Neural progenitor cell (in vitro differentiated cells): ENCODE measurements at regions not wholly inside any gene's neighbourhood (a gene's known extent, or its start where the extent isn't known, plus 50 kb on each side); places are given as distances from the start of the nearest gene placed in this dataset.

ENCODE experiments used
- DNase-seq: peaks from one replicate; pipeline ENCODE4 v3.0.0-alpha.2; 2016; ENCODE audit warnings: low spot score
- H2AFZ ChIP-seq: fragments of 200-600 bp; sonication (generic); replicated peaks from 2 replicates; pipeline ENCODE4 v1.6.1; 2016; ENCODE audit warnings: antibody characterized with exemption
- H3F3A ChIP-seq: fragments of 200-600 bp; sonication (generic); 2 replicates; pipeline ENCODE4 v1.6.1; 2016; ENCODE audit warnings: antibody characterized with exemption, low read depth
- H3K27ac ChIP-seq: fragments of 200-600 bp; sonication (generic); 2 replicates; pipeline ENCODE4 v1.5.1; 2016; ENCODE audit warnings: mild to moderate bottlenecking
- H3K27me3 ChIP-seq: fragments of 200-600 bp; sonication (generic); 2 replicates; pipeline ENCODE4 v1.6.1; 2016; ENCODE audit warnings: mild to moderate bottlenecking, moderate library complexity
- H3K36me3 ChIP-seq: fragments of 200-600 bp; sonication (generic); 2 replicates; pipeline ENCODE4 v1.5.1; 2016
- H3K4me1 ChIP-seq: fragments of 200-600 bp; sonication (generic); 2 replicates; pipeline ENCODE4 v1.6.1; 2016; ENCODE audit warnings: mixed run types
- H3K4me2 ChIP-seq: fragments of 200-600 bp; sonication (generic); 2 replicates; pipeline ENCODE4 v1.6.1; 2016
- H3K4me3 ChIP-seq: fragments of 200-600 bp; sonication (generic); 2 replicates; pipeline ENCODE4 v1.5.1; 2016
- H3K79me2 ChIP-seq: fragments of 200-600 bp; sonication (generic); 2 replicates; pipeline ENCODE4 v1.6.1; 2016; ENCODE audit warnings: low read depth
- H3K9ac ChIP-seq: fragments of 200-600 bp; sonication (generic); 2 replicates; pipeline ENCODE4 v1.6.1; 2016
- H3K9me3 ChIP-seq: fragments of 200-600 bp; sonication (generic); 2 replicates; pipeline ENCODE4 v1.5.1; 2016; ENCODE audit warnings: low read depth
- H4K20me1 ChIP-seq: fragments of 200-600 bp; sonication (generic); 2 replicates; pipeline ENCODE4 v1.6.1; 2016; ENCODE audit warnings: low read depth
- H3K27ac Mint-ChIP-seq: 3 replicates; pipeline ENCODE4 v1.8.0; 2021; ENCODE audit warnings: mixed read lengths
- H3K27me3 Mint-ChIP-seq: 2 replicates; pipeline ENCODE4 v1.8.0; 2022; ENCODE audit warnings: low read depth, mild to moderate bottlenecking, inconsistent platforms, moderate library complexity, mixed read lengths; ENCODE audit not compliant: insufficient read depth
- H3K36me3 Mint-ChIP-seq: 3 replicates; pipeline ENCODE4 v1.8.0; 2021; ENCODE audit warnings: mixed read lengths
- H3K4me1 Mint-ChIP-seq: 3 replicates; pipeline ENCODE4 v1.8.0; 2021; ENCODE audit warnings: mixed read lengths
- H3K4me3 Mint-ChIP-seq: 3 replicates; pipeline ENCODE4 v1.8.0; 2021; ENCODE audit warnings: mild to moderate bottlenecking, moderate library complexity, mixed read lengths
- H3K9me3 Mint-ChIP-seq: 3 replicates; pipeline ENCODE4 v1.8.0; 2020; ENCODE audit warnings: mixed read lengths
- CTCF ChIP-seq: fragments of 200-600 bp; sonication (generic); IDR thresholded peaks from 2 replicates; pipeline ENCODE4 v1.5.1; 2017; ENCODE audit warnings: antibody characterized with exemption, mild to moderate bottlenecking
- EZH2 ChIP-seq: fragments of 200-600 bp; sonication (generic); IDR thresholded peaks from 2 replicates; pipeline ENCODE4 v1.6.1; 2017; ENCODE audit warnings: antibody characterized with exemption, mild to moderate bottlenecking, moderate library complexity
- EZH2phosphoT487 ChIP-seq: fragments of 200-600 bp; sonication (generic); IDR thresholded peaks from 2 replicates; pipeline ENCODE4 v1.6.1; 2017; ENCODE audit warnings: antibody characterized with exemption

DNA sequence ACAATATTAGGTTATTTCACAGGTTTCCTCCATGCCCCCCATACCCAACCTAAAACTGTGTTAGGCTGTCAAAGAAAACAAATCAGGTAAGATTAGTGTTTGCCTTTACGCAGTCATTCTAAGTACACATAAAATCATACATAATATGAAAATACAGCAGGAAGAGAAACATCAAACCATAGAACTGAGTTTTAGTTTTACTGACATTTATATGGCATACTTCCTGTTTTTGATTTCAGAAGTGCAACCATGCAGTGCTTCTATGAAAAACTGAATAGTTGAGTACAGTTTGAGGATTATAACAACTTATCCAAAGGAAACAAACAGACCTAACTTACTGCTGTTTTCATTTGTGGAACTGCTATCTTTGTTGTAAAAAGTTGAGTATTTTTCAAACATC is 91.3 kb downstream of the KCNRG start:
- H3K4me3 ChIP-seq, result no peak overlapping the region
- Mint-ChIP-seq H3K9me3 (peaks cover 3% of the 10 kb centered on the region), H3K4me3 (no peak overlapping the region), H3K4me1 (no peaks in the 10 kb centered on the region), H3K36me3 (peaks cover 6% of the 10 kb centered on the region), H3K27ac (no peak overlapping the region), H3K27me3 (no peaks in the 10 kb centered on the region)
- H4K20me1 ChIP-seq, result no peaks in the 10 kb centered on the region
- no peaks in the 10 kb centered on the region for H3F3A ChIP-seq
- no peak overlapping the region for H3K27ac ChIP-seq
- no peak for TF ChIP-seq EZH2phosphoT487
- TF ChIP-seq CTCF, result no peak
- no peak for TF ChIP-seq EZH2
- no peaks in the 10 kb centered on the region for H3K9me3 ChIP-seq
- no peak overlapping the region for H3K4me2 ChIP-seq
- no peaks in the 10 kb centered on the region for H3K79me2 ChIP-seq
- H3K4me1 ChIP-seq, result no peaks in the 10 kb centered on the region
- no peak for DNase-seq
- no peaks in the 10 kb centered on the region for H3K36me3 ChIP-seq
- H2AFZ ChIP-seq, result no peak overlapping the region
- no peaks in the 10 kb centered on the region for H3K27me3 ChIP-seq
- H3K9ac ChIP-seq, result no peak overlapping the region

DNA sequence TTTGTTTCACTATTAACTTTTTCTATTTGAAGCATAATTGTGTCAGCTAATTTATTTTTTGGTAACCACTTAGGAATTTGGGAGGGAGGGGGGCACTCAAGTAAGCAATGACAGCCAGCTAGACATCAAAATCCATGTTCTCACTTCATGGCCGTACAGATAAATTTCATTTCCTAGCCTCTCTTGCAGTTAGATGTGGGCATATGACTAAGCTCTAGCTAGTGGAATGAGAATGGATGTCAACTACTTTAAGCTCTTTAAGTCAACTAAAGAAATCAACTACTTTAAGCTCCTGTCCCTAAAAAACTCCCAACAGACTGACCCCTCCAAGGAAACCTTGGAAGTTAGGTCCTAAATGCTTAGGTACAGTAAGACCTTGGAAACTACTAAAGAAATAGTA is 92.0 kb downstream of the KCNRG start:
- no peaks in the 10 kb centered on the region for H3K9me3 Mint-ChIP-seq
- H3K36me3 Mint-ChIP-seq, result peaks cover 4% of the 10 kb centered on the region
- Histone ChIP-seq H3K9ac (no peak overlapping the region), H3K9me3 (no peaks in the 10 kb centered on the region), H3K36me3 (no peaks in the 10 kb centered on the region), H2AFZ (no peak overlapping the region), H3K27me3 (no peaks in the 10 kb centered on the region), H3K4me2 (no peak overlapping the region), H3K27ac (no peak overlapping the region), H3K4me3 (no peak overlapping the region), H3K79me2 (no peaks in the 10 kb centered on the region), H3K4me1 (no peaks in the 10 kb centered on the region), H4K20me1 (no peaks in the 10 kb centered on the region), H3F3A (no peaks in the 10 kb centered on the region)
- no peak for TF ChIP-seq EZH2phosphoT487
- TF ChIP-seq CTCF, result no peak
- TF ChIP-seq EZH2, result no peak
- H3K27me3 Mint-ChIP-seq, result no peaks in the 10 kb centered on the region
- no peak overlapping the region for H3K4me3 Mint-ChIP-seq
- no peaks in the 10 kb centered on the region for H3K4me1 Mint-ChIP-seq
- no peak overlapping the region for H3K27ac Mint-ChIP-seq
- no peak for DNase-seq

- Histone ChIP-seq H3K4me2 (no peak overlapping the region), H3K36me3 (no peaks in the 10 kb centered on the region), H4K20me1 (no peaks in the 10 kb centered on the region), H3K4me1 (no peaks in the 10 kb centered on the region), H2AFZ (no peak overlapping the region), H3K9me3 (no peaks in the 10 kb centered on the region), H3K4me3 (no peak overlapping the region), H3F3A (no peaks in the 10 kb centered on the region), H3K27me3 (peaks cover 7% of the 10 kb centered on the region), H3K9ac (no peak overlapping the region), H3K79me2 (no peaks in the 10 kb centered on the region), H3K27ac (no peak overlapping the region)
- H3K27me3 Mint-ChIP-seq, result no peaks in the 10 kb centered on the region
- DNase-seq, result no peak
- H3K4me1 Mint-ChIP-seq, result no peaks in the 10 kb centered on the region
- H3K36me3 Mint-ChIP-seq, result peaks cover 2% of the 10 kb centered on the region
- no peaks in the 10 kb centered on the region for H3K9me3 Mint-ChIP-seq
- no peak overlapping the region for H3K4me3 Mint-ChIP-seq
- H3K27ac Mint-ChIP-seq, result no peak overlapping the region
- no peak for TF ChIP-seq CTCF
- no peak for TF ChIP-seq EZH2phosphoT487
- no peak for TF ChIP-seq EZH2
These were observed 99.7 kb downstream of the KCNRG start for GRCh38 chr13:50114961-50115360.

- Histone ChIP-seq H3K79me2 (no peaks in the 10 kb centered on the region), H3K4me1 (no peaks in the 10 kb centered on the region), H4K20me1 (no peaks in the 10 kb centered on the region), H3K36me3 (no peaks in the 10 kb centered on the region), H3K27ac (no peak overlapping the region), H3K4me3 (no peak overlapping the region), H3K9me3 (no peaks in the 10 kb centered on the region), H3F3A (no peaks in the 10 kb centered on the region), H3K9ac (no peak overlapping the region), H3K4me2 (no peak overlapping the region), H2AFZ (no peak overlapping the region), H3K27me3 (peaks cover 15% of the 10 kb centered on the region)
- no peaks in the 10 kb centered on the region for H3K27me3 Mint-ChIP-seq
- no peaks in the 10 kb centered on the region for H3K9me3 Mint-ChIP-seq
- H3K36me3 Mint-ChIP-seq, result peaks cover 2% of the 10 kb centered on the region
- H3K4me1 Mint-ChIP-seq, result no peaks in the 10 kb centered on the region
- no peak for DNase-seq
- no peak overlapping the region for H3K4me3 Mint-ChIP-seq
- H3K27ac Mint-ChIP-seq, result no peak overlapping the region
- TF ChIP-seq CTCF, result no peak
- no peak for TF ChIP-seq EZH2
- no peak for TF ChIP-seq EZH2phosphoT487
These were observed 100.5 kb downstream of the KCNRG start for GRCh38 chr13:50115695-50116094.
